Astrocyte (in vitro differentiated cells and primary cell): ENCODE measurements at regions not wholly inside any gene's neighbourhood (a gene's known extent, or its start where the extent isn't known, plus 50 kb on each side); places are given as distances from the start of the nearest gene placed in this dataset.

ENCODE experiments used
- DNase-seq: peaks from one replicate; pipeline ENCODE4 v3.0.0-alpha.2; 2010; ENCODE audit warnings: low read depth
- FAIRE-seq: peaks from 2 replicates; lab custom pipeline; 2011; peaks lifted over from hg19 to GRCh38; lab: Jason Lieb, UNC
- H2AFZ ChIP-seq: 2 replicates; pipeline ENCODE4 v1.6.0; 2012; ENCODE audit warnings: low read depth, low read length, inconsistent platforms
- H3K27ac ChIP-seq: 2 replicates; pipeline ENCODE4 v1.5.1; 2011; ENCODE audit warnings: low read depth, low read length, inconsistent platforms
- H3K27me3 ChIP-seq: 2 replicates; pipeline ENCODE4 v1.6.0; 2011; ENCODE audit warnings: low read length, inconsistent platforms; ENCODE audit not compliant: insufficient read depth
- H3K36me3 ChIP-seq: 2 replicates; pipeline ENCODE4 v1.5.1; 2011; ENCODE audit warnings: low read length, inconsistent platforms; ENCODE audit not compliant: insufficient read depth
- H3K4me1 ChIP-seq: 2 replicates; pipeline ENCODE4 v1.5.1; 2011; ENCODE audit warnings: low read length, inconsistent platforms; ENCODE audit not compliant: insufficient read depth
- H3K4me2 ChIP-seq: 2 replicates; pipeline ENCODE4 v1.6.0; 2012; ENCODE audit warnings: low read length, inconsistent platforms
- H3K4me3 ChIP-seq: 2 replicates; pipeline ENCODE4 v1.5.1; 2011; ENCODE audit warnings: low read depth, mild to moderate bottlenecking, low read length, inconsistent platforms; ENCODE audit not compliant: insufficient read depth
- H3K79me2 ChIP-seq: 2 replicates; pipeline ENCODE4 v1.6.0; 2012; ENCODE audit warnings: mild to moderate bottlenecking, low read length, inconsistent platforms; ENCODE audit not compliant: insufficient read depth
- H3K9ac ChIP-seq: 2 replicates; pipeline ENCODE4 v1.6.0; 2012; ENCODE audit warnings: mild to moderate bottlenecking, low read length, inconsistent platforms
- H3K9me3 ChIP-seq: 2 replicates; pipeline ENCODE4 v1.5.1; 2012; ENCODE audit warnings: low read depth, mild to moderate bottlenecking, low read length, inconsistent platforms; ENCODE audit not compliant: insufficient read depth
- H4K20me1 ChIP-seq: 2 replicates; pipeline ENCODE4 v1.6.0; 2012; ENCODE audit warnings: low read length, inconsistent platforms; ENCODE audit not compliant: insufficient read depth
- H3K27ac Mint-ChIP-seq: one replicate; pipeline ENCODE4 v1.8.0; 2021; ENCODE audit warnings: mild to moderate bottlenecking, mixed read lengths; ENCODE audit not compliant: unreplicated experiment
- H3K27me3 Mint-ChIP-seq: one replicate; pipeline ENCODE4 v1.8.0; 2021; ENCODE audit warnings: low read depth, mixed read lengths; ENCODE audit not compliant: unreplicated experiment
- H3K36me3 Mint-ChIP-seq: one replicate; pipeline ENCODE4 v1.8.0; 2021; ENCODE audit warnings: low read depth, mixed read lengths; ENCODE audit not compliant: unreplicated experiment
- H3K4me1 Mint-ChIP-seq: one replicate; pipeline ENCODE4 v1.8.0; 2021; ENCODE audit warnings: low read depth, mixed read lengths; ENCODE audit not compliant: unreplicated experiment
- H3K4me3 Mint-ChIP-seq: one replicate; pipeline ENCODE4 v1.8.0; 2021; ENCODE audit warnings: mild to moderate bottlenecking, moderate library complexity, mixed read lengths; ENCODE audit not compliant: unreplicated experiment
- H3K9me3 Mint-ChIP-seq: one replicate; pipeline ENCODE4 v1.8.0; 2021; ENCODE audit warnings: mild to moderate bottlenecking, mixed read lengths; ENCODE audit not compliant: unreplicated experiment
- EZH2 ChIP-seq: IDR thresholded peaks from 2 replicates; pipeline ENCODE4 v1.6.1; 2012; ENCODE audit warnings: mild to moderate bottlenecking, low read length, inconsistent platforms; ENCODE audit not compliant: insufficient read depth
- TF ChIP-seq, protein P1 (sequence below): IDR thresholded peaks from 2 replicates; pipeline ENCODE4 v1.5.1; 2011; ENCODE audit warnings: low read depth, mild to moderate bottlenecking, inconsistent platforms, low read length, moderate library complexity; ENCODE audit not compliant: insufficient read depth

GRCh38 chr2:23078784-23079434 is 306.1 kb upstream of the KLHL29 start:
- Mint-ChIP-seq H3K9me3 (no peaks in the 10 kb centered on the region), H3K4me3 (no peak overlapping the region), H3K27me3 (peaks cover 15% of the 10 kb centered on the region), H3K27ac (no peak overlapping the region), H3K4me1 (peaks cover 3% of the 10 kb centered on the region), H3K36me3 (no peaks in the 10 kb centered on the region)
- no peak for DNase-seq
- TF ChIP-seq, protein P1, sequence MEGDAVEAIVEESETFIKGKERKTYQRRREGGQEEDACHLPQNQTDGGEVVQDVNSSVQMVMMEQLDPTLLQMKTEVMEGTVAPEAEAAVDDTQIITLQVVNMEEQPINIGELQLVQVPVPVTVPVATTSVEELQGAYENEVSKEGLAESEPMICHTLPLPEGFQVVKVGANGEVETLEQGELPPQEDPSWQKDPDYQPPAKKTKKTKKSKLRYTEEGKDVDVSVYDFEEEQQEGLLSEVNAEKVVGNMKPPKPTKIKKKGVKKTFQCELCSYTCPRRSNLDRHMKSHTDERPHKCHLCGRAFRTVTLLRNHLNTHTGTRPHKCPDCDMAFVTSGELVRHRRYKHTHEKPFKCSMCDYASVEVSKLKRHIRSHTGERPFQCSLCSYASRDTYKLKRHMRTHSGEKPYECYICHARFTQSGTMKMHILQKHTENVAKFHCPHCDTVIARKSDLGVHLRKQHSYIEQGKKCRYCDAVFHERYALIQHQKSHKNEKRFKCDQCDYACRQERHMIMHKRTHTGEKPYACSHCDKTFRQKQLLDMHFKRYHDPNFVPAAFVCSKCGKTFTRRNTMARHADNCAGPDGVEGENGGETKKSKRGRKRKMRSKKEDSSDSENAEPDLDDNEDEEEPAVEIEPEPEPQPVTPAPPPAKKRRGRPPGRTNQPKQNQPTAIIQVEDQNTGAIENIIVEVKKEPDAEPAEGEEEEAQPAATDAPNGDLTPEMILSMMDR: no peak
- no peak for TF ChIP-seq EZH2
- Histone ChIP-seq H3K79me2 (no peaks in the 10 kb centered on the region), H3K36me3 (no peaks in the 10 kb centered on the region), H4K20me1 (no peaks in the 10 kb centered on the region), H3K9me3 (peaks cover 2% of the 10 kb centered on the region), H3K4me2 (no peak overlapping the region), H3K27ac (no peak overlapping the region), H3K27me3 (no peaks in the 10 kb centered on the region), H3K4me1 (no peaks in the 10 kb centered on the region), H2AFZ (no peak overlapping the region), H3K4me3 (no peak overlapping the region), H3K9ac (no peak overlapping the region)
- no peak for FAIRE-seq

- Histone ChIP-seq H3K27me3 (no peaks in the 10 kb centered on the region), H3K4me2 (no peak overlapping the region), H3K4me1 (no peaks in the 10 kb centered on the region), H3K36me3 (no peaks in the 10 kb centered on the region), H3K4me3 (no peak overlapping the region), H4K20me1 (no peaks in the 10 kb centered on the region), H3K79me2 (no peaks in the 10 kb centered on the region), H3K9me3 (peaks cover 6% of the 10 kb centered on the region), H3K27ac (no peak overlapping the region), H2AFZ (no peak overlapping the region), H3K9ac (no peak overlapping the region)
- Mint-ChIP-seq H3K9me3 (no peaks in the 10 kb centered on the region), H3K36me3 (no peaks in the 10 kb centered on the region), H3K27ac (no peak overlapping the region), H3K4me1 (no peaks in the 10 kb centered on the region), H3K4me3 (no peak overlapping the region), H3K27me3 (peaks cover 4% of the 10 kb centered on the region)
- FAIRE-seq: no peak
- TF ChIP-seq EZH2: no peak
- TF ChIP-seq, protein P1: no peak
- DNase-seq: no peak
These were observed 301.0 kb upstream of the KLHL29 start for GRCh38 chr2:23083966-23084365.

- H3K27ac ChIP-seq: no peak overlapping the region
- H3K9ac ChIP-seq: no peak overlapping the region
- FAIRE-seq: no peak
- no peak overlapping the region for H2AFZ ChIP-seq
- DNase-seq: no peak
- H3K4me2 ChIP-seq: no peak overlapping the region
- no peaks in the 10 kb centered on the region for H3K79me2 ChIP-seq
- H3K27me3 ChIP-seq: no peaks in the 10 kb centered on the region
- no peaks in the 10 kb centered on the region for H3K4me1 ChIP-seq
- no peak overlapping the region for H3K4me3 ChIP-seq
- Mint-ChIP-seq H3K27ac (no peak overlapping the region), H3K9me3 (peaks cover 4% of the 10 kb centered on the region), H3K36me3 (no peaks in the 10 kb centered on the region), H3K4me1 (no peaks in the 10 kb centered on the region), H3K4me3 (no peak overlapping the region), H3K27me3 (peaks cover 16% of the 10 kb centered on the region)
- H3K9me3 ChIP-seq: peaks cover 3% of the 10 kb centered on the region
- no peaks in the 10 kb centered on the region for H3K36me3 ChIP-seq
- TF ChIP-seq, protein P1: no peak
- TF ChIP-seq EZH2: no peak
- no peaks in the 10 kb centered on the region for H4K20me1 ChIP-seq
These were observed 294.0 kb upstream of the KLHL29 start for GRCh38 chr2:23091019-23091418.
